GM04504 (cell line): ENCODE measurements at regions not wholly inside any gene's neighbourhood (a gene's known extent, or its start where the extent isn't known, plus 50 kb on each side); places are given as distances from the start of the nearest gene placed in this dataset.

Experiments used
- DNase-seq: peaks from one replicate; pipeline ENCODE4 v3.0.0-alpha.2; 2012; ENCODE audit warnings: low read depth

DNA sequence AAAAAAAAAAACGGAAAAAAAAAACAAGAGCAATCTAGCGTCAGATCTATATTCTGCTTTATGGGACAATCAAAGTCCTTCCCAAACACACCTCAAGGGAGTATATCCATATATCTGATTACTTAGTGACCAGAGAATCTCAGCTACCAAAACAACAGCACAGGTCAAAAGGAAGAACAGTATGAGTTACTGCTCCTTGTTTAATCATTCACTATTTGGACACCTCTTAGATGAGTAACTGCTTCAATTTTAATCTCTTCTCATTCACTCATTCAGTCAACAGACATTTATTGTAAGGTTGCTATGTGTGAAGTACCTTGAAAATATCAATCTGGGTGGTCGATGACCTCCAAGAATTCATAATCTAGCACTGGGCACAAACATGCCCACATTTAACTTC lies 193.2 kb downstream of the IRS2 start:
- DNase-seq: no peak

DNA sequence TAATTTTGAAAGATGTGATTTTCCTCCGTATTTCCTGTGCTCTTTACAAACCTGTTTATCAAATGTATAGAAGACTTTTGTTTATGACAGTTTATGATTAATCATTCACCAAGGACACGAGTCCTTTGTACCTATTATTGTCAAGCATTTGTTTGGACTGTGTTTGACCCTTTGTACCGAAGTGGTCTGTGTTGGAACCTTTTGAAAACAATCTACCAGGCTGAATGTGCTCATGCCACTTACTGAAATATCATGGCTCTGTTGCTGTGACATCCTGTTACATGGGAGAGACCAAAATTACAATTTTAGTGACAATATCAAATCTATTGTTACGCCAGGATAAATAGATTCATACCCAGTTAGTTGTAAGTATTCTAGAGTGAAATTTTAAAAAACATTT lies 193.6 kb downstream of the IRS2 start:
- no peak for DNase-seq

DNA sequence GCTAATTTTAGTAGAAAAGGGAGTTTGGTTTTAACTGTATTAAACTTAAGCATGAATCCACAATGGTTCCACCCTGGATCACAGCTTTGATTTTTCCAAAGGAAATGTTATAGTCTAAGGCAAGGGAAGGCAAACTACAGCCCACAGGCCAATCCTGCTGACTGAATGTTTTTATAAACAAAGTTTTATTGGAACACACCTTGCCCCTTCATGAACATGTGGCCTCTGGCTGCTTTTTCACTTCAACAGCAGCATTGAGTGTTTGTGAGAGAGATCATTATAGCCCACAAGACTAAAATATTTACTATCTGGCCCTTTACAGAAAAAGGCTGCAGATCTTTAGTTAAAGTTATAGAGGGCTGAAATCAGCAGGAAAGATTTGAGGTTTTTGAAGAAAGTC lies 198.7 kb downstream of the IRS2 start:
- no peak for DNase-seq

DNA sequence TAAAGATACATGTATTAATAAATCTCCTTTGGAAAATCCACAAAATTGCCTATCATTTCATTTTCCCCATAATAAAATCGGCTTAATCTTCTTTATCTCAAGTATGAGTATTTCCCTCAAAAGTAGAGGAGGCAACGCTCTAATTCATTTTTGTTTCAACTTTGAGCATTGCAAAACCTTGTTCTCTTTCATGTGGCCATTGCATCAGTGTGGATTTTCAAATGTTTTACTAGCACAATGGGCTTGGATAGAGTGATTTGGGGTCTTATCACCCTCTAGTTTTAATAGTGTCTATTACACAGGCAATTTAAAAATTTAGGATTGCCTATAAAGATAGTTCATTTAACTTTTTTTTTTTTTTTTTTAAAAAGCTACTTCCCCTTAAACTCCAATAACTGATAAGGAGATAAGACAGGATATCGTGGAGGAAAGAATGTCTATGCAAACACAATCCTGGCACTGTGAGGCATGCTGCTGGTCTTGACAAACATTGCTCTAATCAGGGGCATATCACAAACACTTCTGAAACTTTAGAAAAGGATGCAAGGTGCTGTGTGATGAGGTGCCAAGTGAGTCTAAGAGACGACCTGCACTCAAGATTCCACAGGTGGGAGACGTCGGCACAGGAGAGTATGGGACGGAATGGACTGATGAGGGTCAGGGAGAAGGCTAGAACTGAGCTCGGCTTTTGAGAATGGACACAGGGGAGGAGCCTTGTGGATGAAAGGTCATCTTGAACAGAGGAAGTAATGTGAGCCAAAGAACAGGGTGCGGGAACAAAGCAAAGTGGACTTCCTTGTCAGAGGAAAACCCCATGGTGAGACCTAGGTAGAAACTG lies 199.7 kb downstream of the IRS2 start:
- no peak for DNase-seq

DNA sequence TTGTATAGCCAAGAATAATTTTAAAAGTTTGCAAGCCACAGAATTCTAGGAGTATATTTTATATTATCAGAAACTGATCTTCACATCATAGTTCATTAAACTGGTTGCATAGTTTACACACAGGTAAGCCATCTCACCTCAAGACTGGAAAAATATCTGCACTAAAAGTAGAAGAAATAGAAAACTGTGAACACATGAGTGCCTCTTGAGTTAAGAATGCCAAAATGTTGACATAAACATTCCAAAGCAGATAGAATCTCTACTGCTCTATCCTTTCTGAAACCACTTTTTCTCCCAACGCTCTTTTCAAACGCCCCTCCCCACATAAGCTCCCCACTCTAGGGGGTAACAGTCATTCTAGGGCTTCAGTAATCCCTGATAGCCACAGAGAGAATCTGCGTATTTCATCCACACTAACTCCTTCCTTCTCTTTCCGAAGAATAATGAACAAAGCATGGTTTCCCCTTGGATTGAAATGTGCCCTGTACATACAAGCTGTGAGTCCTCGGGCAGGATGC lies 201.5 kb downstream of the IRS2 start:
- DNase-seq: no peak

DNA sequence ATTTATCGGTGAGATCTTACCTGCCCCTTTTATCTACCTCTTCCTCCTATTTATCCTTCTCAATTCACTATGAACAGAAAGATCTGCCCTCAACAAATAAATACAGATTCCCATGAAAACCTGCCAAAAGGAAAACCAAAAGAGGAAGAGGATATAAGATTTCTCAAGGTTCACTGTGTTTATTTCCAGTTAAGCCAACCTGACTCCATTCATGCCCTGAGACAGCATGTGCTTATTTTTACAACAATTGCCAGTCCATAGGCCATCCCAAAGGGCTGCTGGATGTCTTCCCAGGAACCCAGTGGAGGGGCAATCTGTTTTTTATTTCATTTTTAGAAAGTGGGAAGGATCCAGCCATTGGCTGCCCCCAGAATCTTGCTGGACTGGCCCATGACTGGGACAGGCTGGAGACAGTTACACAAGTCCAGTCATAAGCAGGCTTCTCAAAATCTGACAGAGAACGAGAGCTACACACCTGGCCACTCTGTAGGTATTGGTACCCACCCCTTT lies 209.1 kb downstream of the IRS2 start:
- DNase-seq: no peak

DNA sequence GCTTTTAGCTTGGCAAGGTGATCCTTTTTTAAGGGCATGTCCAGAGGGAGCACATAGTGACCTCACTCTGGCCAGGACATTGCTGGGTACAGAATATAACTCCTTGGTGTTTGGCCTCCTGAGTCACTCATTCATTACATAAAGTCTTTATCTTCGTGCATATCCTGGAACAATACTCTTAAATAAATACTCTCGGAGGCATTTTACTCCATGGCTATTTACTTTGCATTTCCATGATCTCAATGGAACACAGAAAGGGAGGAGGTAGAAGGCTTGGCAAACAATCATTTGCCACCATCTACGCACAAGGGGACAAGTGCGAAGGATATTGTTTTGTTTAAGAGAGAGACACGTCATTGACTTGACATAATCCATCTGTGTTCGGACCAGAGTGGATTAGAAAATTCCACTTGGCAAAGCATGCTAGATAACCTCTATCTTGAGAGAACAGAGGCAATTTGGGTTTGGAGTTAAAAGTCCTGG lies 210.0 kb downstream of the IRS2 start:
- no peak for DNase-seq

DNA sequence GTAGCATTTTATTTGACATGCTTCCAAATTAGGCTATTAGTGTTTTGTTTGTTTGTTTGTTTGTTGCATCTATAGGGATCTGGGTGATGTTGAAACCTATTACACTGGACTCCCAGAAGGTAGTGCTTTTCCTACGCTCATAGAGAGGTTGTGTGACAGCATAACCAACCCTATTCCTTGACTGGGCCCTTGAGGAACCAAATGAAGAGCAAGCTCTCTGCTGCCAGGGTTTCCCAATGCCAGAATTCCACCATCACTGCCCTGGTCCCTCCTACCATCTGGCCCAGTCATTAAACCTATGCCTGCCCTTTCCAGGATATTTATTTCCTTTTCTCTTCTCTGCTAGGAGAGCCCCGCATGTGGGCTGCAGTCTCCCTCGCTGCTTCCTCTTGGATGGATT lies 210.6 kb downstream of the IRS2 start:
- no peak for DNase-seq

DNA sequence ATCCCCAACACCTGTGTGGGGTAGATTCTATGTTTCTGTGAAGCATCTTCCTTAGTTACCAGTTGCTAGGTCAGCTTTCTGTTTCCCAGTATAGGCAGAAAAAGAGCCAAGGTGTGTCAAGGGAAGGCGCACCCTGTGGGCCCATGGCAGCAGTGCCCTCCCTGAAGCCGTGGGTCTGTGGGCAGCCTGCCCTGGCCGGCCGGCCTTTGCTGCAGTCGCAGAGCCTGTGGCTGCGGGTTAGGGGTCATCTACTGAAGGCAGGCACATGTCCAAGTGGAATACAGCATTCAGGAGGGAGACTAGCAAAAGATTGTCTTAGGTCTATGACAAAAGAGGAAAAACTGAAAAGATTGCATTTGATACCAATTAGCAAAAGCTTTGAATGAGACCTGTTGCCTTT lies 214.0 kb downstream of the IRS2 start:
- DNase-seq: no peak

DNA sequence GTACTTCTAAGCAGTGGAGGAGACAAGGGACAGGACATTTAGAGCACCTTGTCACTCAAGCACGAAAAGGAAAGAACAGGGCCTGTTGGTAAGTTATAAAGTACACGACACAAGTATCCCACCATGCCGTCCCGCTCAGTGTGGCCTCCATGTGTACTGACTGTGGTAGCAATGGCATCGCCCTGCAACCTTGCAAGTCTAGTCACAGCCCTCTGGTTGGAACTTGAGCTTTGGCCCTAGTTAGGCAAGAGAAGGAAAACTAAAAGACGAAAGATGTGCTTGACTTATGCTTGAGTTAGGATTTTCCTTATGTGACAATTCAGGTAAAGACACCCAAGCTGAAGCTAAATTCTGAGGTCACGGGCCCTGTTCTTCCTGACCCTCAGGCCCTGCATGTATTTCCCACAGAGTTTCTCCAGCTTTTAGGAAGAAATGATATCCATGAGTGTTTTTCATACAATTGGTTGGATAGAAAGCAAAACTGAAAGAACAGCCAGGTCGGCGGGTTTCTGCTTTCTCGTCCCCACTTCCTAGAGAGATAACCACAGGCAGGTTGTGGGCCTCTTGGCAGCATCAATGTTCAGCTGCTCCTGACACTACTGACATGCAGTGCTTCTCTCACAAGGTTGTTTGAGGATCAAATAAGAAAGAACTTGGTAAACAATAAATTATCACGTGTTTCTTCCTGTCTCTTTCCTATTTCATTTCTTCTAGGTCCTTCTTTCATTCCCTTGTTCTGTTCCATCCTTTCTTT lies 216.2 kb downstream of the IRS2 start:
- DNase-seq: no peak

DNA sequence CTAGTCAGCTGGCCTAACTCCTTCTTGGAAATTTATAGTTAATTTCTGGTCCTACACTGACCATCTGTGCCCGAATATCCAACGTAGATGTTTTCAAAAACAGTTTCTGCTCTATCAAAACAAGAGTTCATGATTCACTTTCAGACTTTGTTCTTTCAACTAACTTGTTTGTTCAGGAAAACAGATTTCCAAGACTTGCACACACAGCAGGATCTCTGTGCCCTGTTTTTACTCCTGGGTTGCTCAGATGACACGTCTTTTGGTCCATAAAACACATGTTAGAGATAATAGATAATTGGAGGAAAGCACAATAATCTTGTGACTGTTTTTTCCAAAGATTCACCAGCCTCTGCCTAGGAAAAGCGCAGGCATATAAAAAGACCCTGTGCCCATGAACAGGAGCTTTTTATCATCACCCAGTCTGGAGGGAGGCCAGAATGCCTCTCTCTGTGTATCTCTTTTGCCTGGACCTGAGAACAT lies 218.0 kb downstream of the IRS2 start:
- DNase-seq: no peak

DNA sequence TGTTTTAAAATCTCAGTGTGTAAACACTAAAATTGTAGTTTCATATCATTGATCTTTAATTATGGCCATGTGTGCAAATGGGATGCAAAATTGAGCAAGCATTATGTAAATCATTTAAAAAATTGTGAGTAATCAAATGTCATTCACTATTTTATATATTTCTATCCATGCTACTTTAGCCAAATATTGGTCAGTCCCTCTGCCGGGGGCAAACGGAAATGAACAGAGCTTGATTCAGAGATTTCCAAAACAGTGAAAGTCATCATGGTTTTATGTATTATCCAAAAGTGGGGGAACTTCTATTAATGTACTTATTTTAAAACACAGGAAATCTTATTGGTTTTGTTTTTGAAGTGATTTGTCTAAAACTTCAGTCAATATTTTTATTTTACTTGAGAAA lies 219.1 kb downstream of the IRS2 start:
- no peak for DNase-seq

DNA sequence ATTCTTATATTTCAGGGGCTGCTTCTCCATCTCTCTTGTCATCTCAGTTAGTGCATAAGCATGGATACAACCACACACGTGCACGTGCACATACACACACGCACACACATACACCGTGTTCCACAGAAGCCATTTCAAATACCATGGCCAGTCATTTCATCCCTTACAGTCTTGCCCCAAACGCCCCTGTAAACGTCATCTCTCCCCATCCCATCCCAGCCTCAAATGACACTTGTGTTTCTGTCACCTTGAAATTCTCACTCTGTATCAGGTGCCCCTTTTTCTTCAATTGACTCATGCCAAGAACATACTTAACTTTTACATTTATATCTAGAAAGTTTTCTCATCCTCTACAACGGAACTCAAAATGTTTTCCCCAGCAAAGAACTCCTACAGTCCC lies 220.5 kb downstream of the IRS2 start:
- DNase-seq: no peak

DNA sequence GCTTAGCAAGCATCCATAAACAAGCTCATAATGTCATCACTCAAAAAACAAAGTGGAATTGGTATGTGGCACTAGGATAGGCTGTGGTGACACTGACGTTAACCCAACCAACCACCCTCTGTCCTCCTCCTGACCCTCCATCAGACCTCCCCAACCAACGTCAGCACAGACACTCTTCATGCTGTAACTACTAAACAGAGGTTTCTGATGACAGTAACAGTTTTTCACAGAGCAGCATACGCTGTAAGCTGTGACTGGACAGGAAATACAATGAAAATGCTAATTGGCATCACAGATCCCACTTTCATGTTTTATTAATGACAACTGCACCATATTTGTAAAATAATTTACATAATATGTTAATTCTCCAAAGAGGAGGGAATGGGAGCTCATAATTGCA lies 238.0 kb downstream of the IRS2 start:
- no peak for DNase-seq

DNA sequence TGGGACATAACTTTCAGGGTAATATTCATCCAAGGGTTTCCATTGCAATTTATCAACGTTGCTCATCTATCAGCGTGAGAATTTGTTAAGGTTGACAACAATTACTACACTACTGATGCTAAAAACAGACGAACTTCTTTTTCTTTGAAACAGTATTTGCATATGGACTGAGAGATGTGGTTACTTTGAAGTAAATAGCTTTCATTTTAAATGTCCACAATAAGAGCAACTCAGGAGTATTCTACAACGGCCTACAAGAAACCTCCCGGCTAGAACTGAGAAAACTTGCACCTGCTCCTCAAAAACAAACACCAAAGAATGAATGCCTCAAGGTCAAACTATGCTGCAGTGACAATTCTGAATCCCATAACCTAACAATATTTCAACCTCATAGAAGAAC lies 238.4 kb downstream of the IRS2 start:
- DNase-seq: no peak

DNA sequence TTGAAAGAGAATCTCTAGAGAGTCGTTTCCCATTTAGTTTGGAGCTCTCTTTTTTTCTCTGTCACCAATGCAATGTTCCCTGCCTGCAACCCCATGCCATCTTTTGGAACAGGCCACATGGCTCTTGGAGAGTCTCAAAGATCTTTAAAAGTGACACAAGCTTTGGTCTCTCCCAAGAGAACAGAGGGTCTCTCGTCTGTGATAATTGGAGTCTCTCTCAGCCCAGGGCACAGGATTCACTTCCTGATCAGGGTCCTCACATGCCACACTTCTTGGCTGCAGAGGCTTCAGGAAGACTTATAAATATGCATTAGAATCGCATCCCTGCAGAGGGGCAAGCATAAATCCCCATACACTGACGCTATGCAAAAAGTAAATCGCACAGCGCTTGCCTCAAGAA lies 240.5 kb downstream of the IRS2 start:
- no peak for DNase-seq

DNA sequence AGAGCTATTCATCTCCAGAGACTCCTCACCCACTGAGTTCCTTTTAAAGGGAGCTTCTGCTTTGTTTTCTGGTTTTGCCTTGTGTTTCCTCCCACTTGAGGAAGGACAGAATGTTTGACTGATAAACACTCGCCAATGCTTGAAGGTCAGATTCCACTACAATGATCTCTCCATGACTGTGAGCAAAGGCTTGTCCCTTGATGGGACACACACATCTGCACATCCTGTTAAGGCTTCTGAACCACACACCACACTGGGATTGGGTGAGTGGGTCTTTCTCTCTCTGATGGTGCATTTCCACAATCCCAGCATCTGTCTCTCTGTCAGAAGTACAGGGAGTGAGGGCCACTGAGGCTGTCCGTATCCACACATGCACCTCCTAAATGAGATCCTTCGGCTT lies 245.3 kb downstream of the IRS2 start:
- no peak for DNase-seq

DNA sequence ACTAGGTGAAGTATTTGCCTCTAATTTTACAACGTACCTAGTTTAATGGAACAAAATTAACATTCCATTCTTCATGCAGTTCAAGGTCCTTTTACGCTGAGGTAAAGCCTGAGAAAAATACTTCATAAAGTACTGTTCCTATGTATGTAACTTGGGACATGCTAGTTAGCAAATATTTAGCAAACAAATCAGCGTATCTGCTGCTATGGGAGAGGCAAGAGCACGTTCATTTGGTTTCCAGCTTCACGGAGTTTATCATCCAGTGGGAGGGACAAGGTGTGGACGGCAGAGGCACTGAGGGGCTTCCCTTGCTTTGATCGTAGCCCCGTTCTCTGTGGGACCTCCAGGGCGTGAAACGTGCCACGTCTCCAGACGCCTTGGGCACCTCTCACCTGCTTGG lies 248.8 kb downstream of the IRS2 start:
- DNase-seq: no peak

DNA sequence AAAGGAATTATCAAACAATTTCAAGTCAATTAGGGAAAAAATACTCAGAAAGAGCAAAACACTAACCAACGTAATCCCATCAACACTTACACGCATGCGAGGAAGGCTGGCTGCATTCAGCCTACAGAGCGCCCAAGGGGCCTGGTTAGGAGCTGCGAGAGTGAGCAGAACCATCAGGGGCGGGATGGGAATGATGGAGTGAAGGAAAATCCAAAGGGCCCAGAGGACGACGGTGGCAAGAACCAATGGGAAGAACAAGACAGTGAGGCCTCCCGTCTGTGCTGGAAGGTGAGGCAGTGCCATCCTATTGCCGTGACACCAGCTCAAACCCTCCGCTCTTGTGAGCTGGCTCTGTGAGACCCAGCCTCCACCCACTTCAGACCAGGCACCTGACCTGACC lies 253.0 kb downstream of the IRS2 start:
- no peak for DNase-seq

DNA sequence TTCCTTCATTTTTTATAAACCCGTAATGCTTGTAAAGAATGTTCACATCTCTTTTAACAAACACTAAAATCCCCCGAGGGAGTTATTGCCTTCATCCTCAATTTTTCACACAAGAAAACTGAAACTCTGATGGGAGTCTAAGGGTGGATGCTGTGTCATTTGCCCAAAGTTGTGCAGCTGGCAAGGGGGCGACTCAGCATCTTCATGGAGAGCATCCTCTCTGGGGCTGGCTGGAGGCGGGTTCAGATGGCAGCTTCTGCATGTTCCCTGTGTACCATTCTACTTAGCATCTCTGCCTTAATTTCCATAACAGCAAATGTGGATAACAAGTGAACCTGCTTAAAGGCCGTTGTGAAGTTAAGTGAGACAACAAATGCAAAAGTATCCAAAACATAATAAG lies 256.4 kb downstream of the IRS2 start:
- no peak for DNase-seq

DNA sequence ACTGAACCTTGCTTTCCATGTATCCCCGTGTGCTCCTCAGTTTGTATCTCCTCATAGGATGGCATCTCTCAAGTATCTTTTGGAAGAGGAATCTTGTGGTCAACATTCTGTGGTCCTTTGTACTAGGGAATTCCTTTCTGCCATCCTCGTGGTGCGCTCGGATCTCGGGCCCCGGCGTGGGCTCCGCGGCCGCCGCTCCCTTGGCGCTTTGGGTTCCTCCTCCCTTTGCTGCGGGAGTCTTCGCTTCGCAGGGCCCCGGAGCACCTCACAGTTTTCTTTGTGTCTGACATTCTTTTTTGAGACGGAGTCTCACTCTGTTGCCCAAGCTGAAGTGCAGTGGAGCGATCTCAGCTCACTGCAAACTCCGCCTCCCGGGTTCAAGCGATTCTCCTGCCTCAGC lies 264.7 kb downstream of the IRS2 start:
- DNase-seq: no peak

DNA sequence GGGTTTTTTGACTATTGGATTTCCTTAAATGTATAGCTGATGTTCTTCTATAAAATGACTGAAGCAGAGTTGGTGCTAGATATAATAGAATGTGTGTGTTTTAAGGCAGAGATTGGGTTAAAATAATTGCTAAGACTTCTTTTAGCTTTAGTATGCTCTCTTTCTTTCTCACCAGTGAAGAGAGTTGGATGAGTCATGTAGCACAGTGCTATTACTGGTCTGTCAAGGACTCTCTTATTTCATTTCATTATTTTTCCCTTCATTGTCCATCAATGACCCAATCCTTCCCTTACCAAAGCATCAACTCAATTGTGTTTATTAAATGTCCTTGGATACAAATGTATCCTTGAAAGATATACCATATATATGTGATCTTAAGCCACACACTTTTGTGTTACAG lies 268.9 kb downstream of the IRS2 start:
- DNase-seq: no peak

DNA sequence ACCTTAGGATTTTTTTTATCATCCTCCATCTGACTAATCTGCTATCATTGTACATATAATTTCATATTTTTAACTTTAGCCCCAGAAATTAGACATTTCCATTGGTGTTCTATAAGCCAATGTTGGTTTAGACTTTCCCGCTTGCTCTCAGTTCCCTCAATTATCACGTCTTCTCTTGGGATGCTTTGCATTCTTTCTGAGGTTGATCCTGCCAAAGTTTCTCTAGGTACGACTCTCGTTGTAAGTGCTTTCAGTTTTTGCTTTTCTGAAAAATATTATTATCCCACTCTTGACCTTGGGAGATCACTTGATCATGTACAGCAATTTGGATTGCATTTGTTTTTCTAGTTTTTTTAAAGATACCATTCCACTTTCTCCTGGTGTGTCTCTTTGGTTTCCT lies 270.2 kb downstream of the IRS2 start:
- DNase-seq: no peak
